PC-9 (cell line): ENCODE measurements at regions not wholly inside any gene's neighbourhood (a gene's known extent, or its start where the extent isn't known, plus 50 kb on each side); places are given as distances from the start of the nearest gene placed in this dataset.
"Not testable (repeated sequence)": the region's sequence is repeated elsewhere in the genome, so short reads cannot be mapped to it uniquely, and the experiment has no call there.

Experiments used
- BruUV-seq: library from RNA; stranded (reverse); fragments of 400-500 nt; replicated peaks from 2 replicates; lab custom pipeline; 2021; lab: Mats Ljungman, UMichigan
- CTCF ChIA-PET: fragments of 300-600 bp; sonication (Branson Sonifier 250); formaldehyde crosslinking; loops from one replicate; lab custom pipeline; 2022; ENCODE audit warnings: antibody characterized with exemption; lab: Charles Lee
- POLR2A ChIA-PET: fragments of 300-600 bp; sonication (Branson Sonifier 250); formaldehyde crosslinking; loops from one replicate; lab custom pipeline; 2022; ENCODE audit warnings: antibody characterized with exemption; ENCODE audit not compliant: unreplicated experiment; lab: Charles Lee
- DNase-seq, 2 experiments: peaks; one replicate each; pipeline versions ENCODE4 v3.0.0 to v3.0.0-alpha.2; 2015 to 2022; ENCODE audit warnings: mixed read lengths in 1 of 2
- H2AFZ ChIP-seq: fragments of 200-600 bp; sonication (generic); 2 replicates; pipeline ENCODE4 v1.8.1; 2017; ENCODE audit warnings: antibody characterized with exemption
- H3F3A ChIP-seq: fragments of 200-600 bp; sonication (generic); 2 replicates; pipeline ENCODE4 v1.8.1; 2017; ENCODE audit warnings: antibody characterized with exemption, mild to moderate bottlenecking, low read depth; ENCODE audit not compliant: insufficient read depth
- H3K27ac ChIP-seq: fragments of 200-600 bp; sonication (generic); 2 replicates; pipeline ENCODE4 v1.6.1; 2016; ENCODE audit warnings: mixed run types
- H3K27me3 ChIP-seq: fragments of 200-600 bp; sonication (generic); 2 replicates; pipeline ENCODE4 v1.6.1; 2016; ENCODE audit warnings: low read depth, mixed run types; ENCODE audit not compliant: insufficient read depth
- H3K36me3 ChIP-seq: fragments of 200-600 bp; sonication (generic); 2 replicates; pipeline ENCODE4 v1.6.1; 2016; ENCODE audit warnings: low read depth, mixed run types
- H3K4me1 ChIP-seq: fragments of 200-600 bp; sonication (generic); replicated peaks from 2 replicates; pipeline ENCODE4 v1.6.1; 2016; ENCODE audit warnings: mixed run types; ENCODE audit not compliant: insufficient read depth
- H3K4me2 ChIP-seq: fragments of 200-600 bp; sonication (generic); 2 replicates; pipeline ENCODE4 v1.6.1; 2017; ENCODE audit warnings: mixed run types
- H3K4me3 ChIP-seq: fragments of 200-600 bp; sonication (generic); 2 replicates; pipeline ENCODE4 v1.6.1; 2016; ENCODE audit warnings: mixed run types
- H3K79me2 ChIP-seq: fragments of 200-600 bp; sonication (generic); 2 replicates; pipeline ENCODE4 v1.6.1; 2017; ENCODE audit warnings: low read depth, mixed run types
- H3K9me2 ChIP-seq: fragments of 200-600 bp; sonication (generic); 2 replicates; pipeline ENCODE4 v1.8.1; 2017; ENCODE audit warnings: mild to moderate bottlenecking; ENCODE audit not compliant: insufficient read depth
- H3K9me3 ChIP-seq: fragments of 200-600 bp; sonication (generic); 2 replicates; pipeline ENCODE4 v1.8.1; 2016; ENCODE audit warnings: low read depth; ENCODE audit not compliant: insufficient read depth
- H4K20me1 ChIP-seq: fragments of 200-600 bp; sonication (generic); 2 replicates; pipeline ENCODE4 v1.8.1; 2017; ENCODE audit not compliant: insufficient read depth
- CTCF ChIP-seq: fragments of 200-600 bp; sonication (generic); conservative IDR thresholded peaks from 2 replicates; pipeline ENCODE4 v1.6.1; 2017; ENCODE audit warnings: mixed run types, antibody characterized with exemption, mild to moderate bottlenecking, moderate library complexity
- EZH2 ChIP-seq: fragments of 200-600 bp; sonication (generic); IDR thresholded peaks from 2 replicates; pipeline ENCODE4 v1.8.0; 2017; ENCODE audit warnings: antibody characterized with exemption, low read depth
- intact Hi-C: fragments of 100-400 bp; cut with micrococcal nuclease; formaldehyde crosslinking; loops from one replicate; pipeline ENCODE4 v1.10.0; 2022; ENCODE audit not compliant: unreplicated experiment

DNA sequence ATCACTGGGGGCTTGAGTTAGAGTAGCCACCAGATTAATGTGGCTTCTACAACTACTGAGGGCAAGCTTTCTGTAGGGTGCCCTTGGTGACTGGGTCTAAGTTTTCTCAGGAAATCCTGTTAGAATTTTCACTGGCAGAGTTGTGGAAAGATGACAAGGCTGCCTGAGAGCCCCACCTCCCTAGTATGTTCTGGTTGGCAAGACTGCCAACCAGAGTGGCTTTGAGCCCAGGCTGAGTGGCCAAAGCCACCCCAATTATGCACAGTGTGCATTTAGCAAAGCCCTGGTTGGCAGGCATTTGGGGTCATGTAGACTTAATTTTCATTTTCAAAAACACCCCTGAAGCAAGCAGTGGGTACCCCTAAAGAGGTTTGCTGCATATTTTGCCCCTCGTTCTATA is 136.7 kb upstream of the HAPLN1 start:
- intact Hi-C loops, result no loop called here

GRCh38 chr5:83856881-83857280 is 136.2 kb upstream of the HAPLN1 start:
- no peak overlapping the region for H2AFZ ChIP-seq
- H3K4me3 ChIP-seq, result no peak overlapping the region
- no peaks in the 10 kb centered on the region for H3K79me2 ChIP-seq
- intact Hi-C loops, result no loop called here
- ChIA-PET POLR2A (no interaction called here), CTCF (no interaction called here)
- H3K4me1 ChIP-seq, result no peaks in the 10 kb centered on the region
- no peaks in the 10 kb centered on the region for H3K9me2 ChIP-seq
- no peaks in the 10 kb centered on the region for H3K27me3 ChIP-seq
- TF ChIP-seq CTCF (no peak), EZH2 (no peak)
- no peaks in the 10 kb centered on the region for H3K36me3 ChIP-seq
- H3F3A ChIP-seq, result no peaks in the 10 kb centered on the region
- no peak overlapping the region for H3K4me2 ChIP-seq
- H4K20me1 ChIP-seq, result no peaks in the 10 kb centered on the region
- no TSS peak for BruUV-seq
- H3K9me3 ChIP-seq, result no peaks in the 10 kb centered on the region
- DNase-seq, result no peak
- no peak overlapping the region for H3K27ac ChIP-seq

More for the DNA sequence above, 136.7 kb upstream of the HAPLN1 start:
- POLR2A ChIA-PET, result no interaction called here
- H3K4me1 ChIP-seq, result no peaks in the 10 kb centered on the region
- no TSS peak for BruUV-seq
- TF ChIP-seq CTCF, result no peak
- TF ChIP-seq EZH2, result no peak
- H3K79me2 ChIP-seq, result no peaks in the 10 kb centered on the region
- no peak for DNase-seq
- H3K9me3 ChIP-seq, result no peaks in the 10 kb centered on the region
- no peaks in the 10 kb centered on the region for H3F3A ChIP-seq
- H3K4me3 ChIP-seq, result no peak overlapping the region
- H3K27ac ChIP-seq, result no peak overlapping the region
- H3K36me3 ChIP-seq, result no peaks in the 10 kb centered on the region
- H4K20me1 ChIP-seq, result no peaks in the 10 kb centered on the region
- CTCF ChIA-PET, result no interaction called here
- no peaks in the 10 kb centered on the region for H3K9me2 ChIP-seq
- H2AFZ ChIP-seq, result no peak overlapping the region
- no peaks in the 10 kb centered on the region for H3K27me3 ChIP-seq
- H3K4me2 ChIP-seq, result no peak overlapping the region

DNA sequence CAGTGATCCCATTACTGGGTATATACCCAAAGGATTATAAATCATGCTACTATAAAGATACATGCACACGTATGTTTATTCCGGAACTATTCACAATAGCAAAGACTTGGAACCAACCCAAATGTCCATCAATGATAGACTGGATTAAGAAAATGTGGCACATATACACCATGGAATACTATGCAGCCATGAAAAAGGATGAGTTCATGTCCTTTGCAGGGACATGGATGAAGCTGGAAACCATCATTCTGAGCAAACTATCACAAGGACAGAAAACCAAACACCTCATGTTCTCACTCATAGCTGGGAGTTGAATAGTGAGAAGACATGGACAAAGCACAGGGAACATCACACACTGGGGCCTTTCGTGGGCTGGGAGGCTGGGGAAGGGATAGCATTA is 129.8 kb upstream of the HAPLN1 start:
- H2AFZ ChIP-seq, H4K20me1 ChIP-seq, H3K27me3 ChIP-seq, BruUV-seq, H3K4me1 ChIP-seq, H3K79me2 ChIP-seq, CTCF ChIA-PET, H3K4me2 ChIP-seq, H3K4me3 ChIP-seq, H3F3A ChIP-seq, H3K36me3 ChIP-seq, intact Hi-C loops, H3K27ac ChIP-seq, POLR2A ChIA-PET, H3K9me2 ChIP-seq, H3K9me3 ChIP-seq, DNase-seq: not testable (repeated sequence)

DNA sequence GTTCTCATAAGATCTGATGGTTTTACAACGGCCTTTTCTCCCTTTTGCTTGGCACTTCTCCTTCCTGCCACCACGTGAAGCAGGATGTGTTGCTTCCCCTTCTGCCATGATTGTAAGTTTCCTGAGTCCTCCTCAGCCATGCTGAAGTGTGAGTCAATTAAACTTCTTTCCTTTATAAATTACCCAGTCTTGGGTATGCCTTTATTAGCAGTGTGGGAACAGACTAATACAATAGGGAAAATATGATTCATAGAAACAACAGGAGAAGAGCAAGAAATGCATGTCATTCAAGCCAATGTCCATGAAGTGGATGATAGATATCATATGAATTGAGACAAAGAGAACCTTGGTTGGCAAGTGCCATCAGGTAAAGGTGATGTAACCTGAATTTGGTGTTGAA is 128.3 kb upstream of the HAPLN1 start:
- POLR2A ChIA-PET, result no interaction called here
- H2AFZ ChIP-seq, result no peak overlapping the region

More for the DNA sequence above, 128.3 kb upstream of the HAPLN1 start:
- no peaks in the 10 kb centered on the region for H3K9me3 ChIP-seq
- BruUV-seq, result no TSS peak
- intact Hi-C loops, result no loop called here
- H3K4me1 ChIP-seq, result no peaks in the 10 kb centered on the region
- H3K36me3 ChIP-seq, result no peaks in the 10 kb centered on the region
- H3K27me3 ChIP-seq, result no peaks in the 10 kb centered on the region
- CTCF ChIA-PET, result no interaction called here
- no peak overlapping the region for H3K4me2 ChIP-seq
- no peaks in the 10 kb centered on the region for H4K20me1 ChIP-seq
- H3K9me2 ChIP-seq, result no peaks in the 10 kb centered on the region
- H3K4me3 ChIP-seq, result no peak overlapping the region
- H3F3A ChIP-seq, result no peaks in the 10 kb centered on the region
- H3K79me2 ChIP-seq, result no peaks in the 10 kb centered on the region
- no peak for DNase-seq
- no peak overlapping the region for H3K27ac ChIP-seq
- TF ChIP-seq CTCF (no peak), EZH2 (no peak)
